Panc1 (cell line): ENCODE measurements at regions not wholly inside any gene's neighbourhood (a gene's known extent, or its start where the extent isn't known, plus 50 kb on each side); places are given as distances from the start of the nearest gene placed in this dataset.

ENCODE experiments used
- ATAC-seq: fragments of 200-7000 bp; cut with Tn5 transposase; 2 replicates; pipeline ENCODE4 v1.9.1; 2020; ENCODE audit warnings: mild to moderate bottlenecking, moderate library complexity
- BruUV-seq: library from RNA; stranded (reverse); fragments of 400-500 nt; replicated peaks from 2 replicates; lab custom pipeline; 2021; lab: Mats Ljungman, UMichigan
- CTCF ChIA-PET: fragments of 300-600 bp; sonication (Branson Sonifier 250); formaldehyde crosslinking; loops from one replicate; lab custom pipeline; 2022; ENCODE audit warnings: antibody characterized with exemption; lab: Charles Lee
- POLR2A ChIA-PET: fragments of 300-600 bp; sonication (Branson Sonifier 250); formaldehyde crosslinking; loops from one replicate; lab custom pipeline; 2022; ENCODE audit warnings: antibody characterized with exemption; lab: Charles Lee
- DNase-seq: peaks from one replicate; pipeline ENCODE4 v3.0.0-alpha.2; 2010; ENCODE audit warnings: low read depth, low spot score
- H3K27ac ChIP-seq: 2 replicates; pipeline ENCODE4 v1.5.1; 2011; ENCODE audit warnings: mild to moderate bottlenecking, low read length, inconsistent platforms
- H3K27me3 ChIP-seq: fragments of 200-500 bp; sonication (Bioruptor generic); 2 replicates; pipeline ENCODE4 v1.6.0; 2014; ENCODE audit warnings: low read length, inconsistent platforms; ENCODE audit not compliant: control insufficient read depth, insufficient read depth
- H3K36me3 ChIP-seq: fragments of 200-500 bp; sonication (Bioruptor generic); 2 replicates; pipeline ENCODE4 v1.5.1; 2014; ENCODE audit warnings: inconsistent platforms, mild to moderate bottlenecking, low read length, moderate library complexity; ENCODE audit not compliant: control insufficient read depth, insufficient read depth
- H3K4me1 ChIP-seq: 2 replicates; pipeline ENCODE4 v1.5.1; 2011; ENCODE audit warnings: inconsistent platforms, mild to moderate bottlenecking, low read length, moderate library complexity; ENCODE audit not compliant: control insufficient read depth, insufficient read depth
- H3K4me3 ChIP-seq, 2 experiments: 2 replicates each; pipeline ENCODE4 v1.5.1; 2011 to 2012; ENCODE audit warnings: low read depth in 2 of 2, low read length in 2 of 2, mild to moderate bottlenecking in 2 of 2, inconsistent platforms in 1 of 2, moderate library complexity in 1 of 2
- H3K9me3 ChIP-seq: fragments of 200-500 bp; sonication (Bioruptor generic); 2 replicates; pipeline ENCODE4 v1.5.1; 2014; ENCODE audit warnings: low read depth, mild to moderate bottlenecking, inconsistent platforms, low read length, moderate library complexity; ENCODE audit not compliant: control insufficient read depth, insufficient read depth
- CTCF ChIP-seq: fragments of 450-650 bp; IDR thresholded peaks from 2 replicates; pipeline ENCODE4 v1.5.1; 2017; ENCODE audit warnings: mild to moderate bottlenecking
- POLR2AphosphoS5 ChIP-seq: IDR thresholded peaks from 2 replicates; pipeline ENCODE4 v1.6.1; 2012; ENCODE audit warnings: mild to moderate bottlenecking, low read depth, low read length, moderate library complexity
- REST ChIP-seq, 2 experiments: IDR thresholded peaks; 2 replicates each; pipeline ENCODE4 v1.6.1; 2011 to 2012; ENCODE audit warnings: low read depth in 2 of 2, control low read depth in 1 of 2, low read length in 1 of 2, mild to moderate bottlenecking in 1 of 2, moderate library complexity in 1 of 2; ENCODE audit not compliant: insufficient read depth in 1 of 2
- SIN3A ChIP-seq: IDR thresholded peaks from 2 replicates; pipeline ENCODE4 v1.6.1; 2012; ENCODE audit warnings: low read depth, mild to moderate bottlenecking, low read length, moderate library complexity, borderline replicate concordance; ENCODE audit not compliant: insufficient read depth
- TCF7L2 ChIP-seq: IDR thresholded peaks from 2 replicates; pipeline ENCODE4 v1.6.1; 2011; ENCODE audit warnings: mild to moderate bottlenecking, low read depth, low read length, inconsistent platforms
- in situ Hi-C: cut with HindIII; loops from 2 replicates; pipeline ENCODE4 v1.10.0; 2016; ENCODE audit warnings: low sequenced_read_pairs, low pct_unique_long_range_greater_than_20kb
- intact Hi-C: fragments of 100-400 bp; cut with micrococcal nuclease; formaldehyde crosslinking; loops from one replicate; pipeline ENCODE4 v1.10.0; 2022; ENCODE audit not compliant: unreplicated experiment

DNA sequence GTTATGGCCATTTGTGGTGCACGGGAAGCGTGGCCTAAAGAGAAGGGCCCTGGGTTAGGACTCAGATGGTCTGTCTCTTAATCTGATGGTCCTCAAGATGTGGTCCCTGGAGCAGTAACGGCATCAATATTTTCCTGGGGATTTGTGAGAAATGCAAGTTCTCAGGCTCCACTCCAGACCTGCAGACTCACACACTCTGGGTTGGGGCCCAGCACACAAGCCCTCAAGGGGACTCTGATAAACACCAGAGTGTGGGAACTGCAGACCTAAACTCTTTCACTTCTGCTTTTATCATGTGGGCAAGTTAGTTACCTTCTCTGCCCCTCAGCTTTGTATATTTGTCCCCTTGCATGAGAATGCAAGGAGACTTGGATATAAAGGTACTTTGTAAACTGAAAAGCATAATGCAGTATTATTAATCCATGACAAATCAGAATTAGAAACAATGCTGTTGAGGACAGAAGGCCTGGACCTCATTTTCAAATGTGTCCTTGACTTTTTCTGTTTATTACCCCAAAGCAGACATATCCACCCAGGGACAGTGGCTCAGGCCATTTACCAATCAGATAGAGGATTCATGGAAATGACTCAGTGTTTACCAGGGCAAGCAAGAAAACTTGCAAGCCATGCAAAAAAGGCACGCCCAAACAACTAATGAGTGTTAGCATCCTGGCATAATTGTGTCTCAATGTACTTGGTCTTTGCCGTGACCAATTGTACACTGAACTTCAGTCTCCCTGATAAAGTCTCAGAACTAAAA lies 157.0 kb downstream of the ASCL1 start:
- Histone ChIP-seq H3K4me1 (no peaks in the 10 kb centered on the region), H3K27ac (no peak overlapping the region), H3K36me3 (no peaks in the 10 kb centered on the region), H3K27me3 (no peaks in the 10 kb centered on the region), H3K9me3 (no peaks in the 10 kb centered on the region), H3K4me3 (no peak overlapping the region)
- TF ChIP-seq REST (IDR thresholded peaks at IDR 0.05; ENCODE audit: insufficient read depth in 1 of 2, low read depth in 2 of 2, low read length in 1 of 2) (no peak), CTCF (no peak), SIN3A (no peak), POLR2AphosphoS5 (no peak), TCF7L2 (no peak)
- ATAC-seq: no peak
- BruUV-seq: no TSS peak
- CTCF ChIA-PET: no interaction called here
- DNase-seq: no peak
- in situ Hi-C loops: no loop called here
- intact Hi-C loops: no loop called here
- POLR2A ChIA-PET: no interaction called here

DNA sequence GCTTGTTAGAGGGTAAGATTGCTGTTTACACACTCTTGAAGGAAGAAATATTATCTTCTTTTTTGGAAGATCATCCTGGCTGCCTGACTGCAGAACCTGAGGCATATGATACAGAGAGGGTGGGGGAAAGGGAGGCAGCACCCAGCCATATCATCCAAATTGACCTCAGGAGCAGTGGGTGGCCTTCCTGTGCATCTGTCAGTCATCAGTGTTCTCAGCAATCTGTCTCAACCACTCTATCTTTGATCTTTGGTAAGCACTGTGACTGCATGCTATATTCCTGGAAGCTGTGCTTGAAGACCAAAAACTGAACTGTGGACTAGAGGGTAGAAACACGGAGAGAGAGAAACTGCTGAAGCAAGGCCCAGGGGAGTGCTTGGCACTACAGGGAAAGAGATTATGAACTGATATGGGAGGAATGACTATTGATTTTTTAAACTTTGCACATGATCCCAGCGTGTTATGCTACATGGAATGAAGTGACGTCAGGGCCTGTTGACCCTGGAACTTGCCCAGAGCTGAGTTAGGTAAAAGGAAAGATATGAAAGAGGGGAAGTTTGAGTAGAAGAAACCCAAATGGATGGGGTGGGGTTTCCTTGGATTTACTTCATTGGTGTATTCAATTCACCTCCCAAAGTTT lies 171.5 kb downstream of the ASCL1 start:
- in situ Hi-C loops: no loop called here
- ATAC-seq (no peak), DNase-seq (no peak)
- TF ChIP-seq CTCF: no peak
- TF ChIP-seq POLR2AphosphoS5: no peak
- no peak for TF ChIP-seq TCF7L2
- no peak for TF ChIP-seq SIN3A
- TF ChIP-seq REST (IDR thresholded peaks at IDR 0.05; ENCODE audit: insufficient read depth in 1 of 2, low read depth in 2 of 2, low read length in 1 of 2): no peak
- POLR2A ChIA-PET: no interaction called here
- no TSS peak for BruUV-seq
- Histone ChIP-seq H3K4me1 (no peaks in the 10 kb centered on the region), H3K27me3 (no peaks in the 10 kb centered on the region), H3K27ac (no peak overlapping the region), H3K36me3 (no peaks in the 10 kb centered on the region), H3K4me3 (no peak overlapping the region), H3K9me3 (no peaks in the 10 kb centered on the region)
- intact Hi-C loops: no loop called here
- CTCF ChIA-PET: no interaction called here
